ENCODE measurements at regions not wholly inside any gene's neighbourhood (a gene's known extent, or its start where the extent isn't known, plus 50 kb on each side); places are given as distances from the start of the nearest gene placed in this dataset.

DNA sequence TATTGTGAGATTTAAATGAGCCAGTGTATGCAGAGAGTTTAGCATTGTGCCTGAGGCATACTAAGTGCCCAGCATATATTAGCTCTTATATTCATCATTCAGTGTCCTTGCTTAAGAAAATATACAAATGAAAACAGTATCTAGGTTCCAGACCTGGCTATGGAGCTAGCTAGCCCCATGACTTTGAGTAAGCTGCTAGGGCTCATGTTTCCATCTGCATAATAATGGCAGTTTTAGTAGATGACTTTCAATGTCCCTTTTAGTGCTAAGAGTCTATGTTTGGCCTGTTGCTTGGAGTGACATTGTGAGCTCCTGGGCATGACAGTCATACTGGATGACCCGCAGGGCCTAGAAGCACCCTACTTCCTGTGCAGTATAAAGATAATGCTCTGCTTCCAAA, 435.3 kb downstream of the ZIC3 start:
- DNase-seq (ENCODE audit: low spot score): no peak
- Mint-ChIP-seq H3K9me3 (no peaks in the 10 kb centered on the region), H3K4me3 (no peak overlapping the region), H3K4me1 (ENCODE audit: low read depth) (no peaks in the 10 kb centered on the region), H3K27ac (no peak overlapping the region), H3K27me3 (ENCODE audit: insufficient read depth) (no peaks in the 10 kb centered on the region), H3K36me3 (ENCODE audit: low read depth) (no peaks in the 10 kb centered on the region)
- intact Hi-C loops (cut with micrococcal nuclease): no loop called here

DNA sequence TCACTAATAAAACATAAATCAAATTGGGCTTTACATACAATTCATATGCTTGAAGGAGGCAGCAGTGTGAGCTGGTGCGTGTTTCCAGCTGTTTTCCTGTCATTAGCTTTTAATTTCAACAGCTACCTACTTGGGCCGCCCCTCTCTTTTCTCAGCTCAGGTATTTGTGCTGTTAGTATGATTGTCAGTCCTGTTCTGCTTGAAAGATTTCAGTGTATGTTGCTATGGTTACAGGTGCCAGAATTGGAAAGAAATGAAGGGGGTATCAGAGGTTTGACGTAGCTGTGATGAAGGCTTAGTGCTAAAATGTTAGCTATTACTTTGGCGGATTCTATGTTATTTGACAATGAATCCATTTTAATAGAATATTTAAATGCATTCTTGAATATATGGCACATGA, 440.3 kb downstream of the ZIC3 start:
- H3K4me1 Mint-ChIP-seq (ENCODE audit: low read depth): no peaks in the 10 kb centered on the region
- no peak overlapping the region for H3K27ac Mint-ChIP-seq
- intact Hi-C loops (cut with micrococcal nuclease): no loop called here
- H3K27me3 Mint-ChIP-seq (ENCODE audit: insufficient read depth): no peaks in the 10 kb centered on the region
- no peak for DNase-seq (ENCODE audit: low spot score)
- H3K4me3 Mint-ChIP-seq: no peak overlapping the region
- no peaks in the 10 kb centered on the region for H3K9me3 Mint-ChIP-seq
- H3K36me3 Mint-ChIP-seq (ENCODE audit: low read depth): no peaks in the 10 kb centered on the region

DNA sequence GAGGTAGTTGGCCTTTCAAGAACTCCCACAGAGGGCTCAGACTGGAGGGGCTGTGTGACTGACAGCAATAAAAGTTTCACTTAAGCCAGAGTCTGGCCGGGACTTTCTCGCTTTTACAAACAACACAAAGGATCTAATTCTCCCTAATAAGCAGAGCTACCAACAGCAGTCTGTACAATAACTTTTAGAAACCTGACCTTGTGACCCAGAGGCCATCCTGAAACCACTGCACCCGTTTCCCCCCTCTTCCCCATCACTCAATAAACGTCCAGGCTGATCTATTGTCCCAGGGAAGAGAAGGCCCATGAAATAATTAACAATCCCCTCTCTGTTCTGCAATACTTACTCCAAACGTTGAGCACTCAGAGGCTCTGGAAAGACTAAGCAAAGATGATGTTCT, 442.4 kb downstream of the ZIC3 start:
- H3K4me1 Mint-ChIP-seq (ENCODE audit: low read depth): no peaks in the 10 kb centered on the region
- no peaks in the 10 kb centered on the region for H3K9me3 Mint-ChIP-seq
- no peak overlapping the region for H3K4me3 Mint-ChIP-seq
- no peaks in the 10 kb centered on the region for H3K27me3 Mint-ChIP-seq (ENCODE audit: insufficient read depth)
- DNase-seq (ENCODE audit: low spot score): no peak
- H3K36me3 Mint-ChIP-seq (ENCODE audit: low read depth): no peaks in the 10 kb centered on the region
- intact Hi-C loops (cut with micrococcal nuclease): no loop called here
- no peak overlapping the region for H3K27ac Mint-ChIP-seq

DNA sequence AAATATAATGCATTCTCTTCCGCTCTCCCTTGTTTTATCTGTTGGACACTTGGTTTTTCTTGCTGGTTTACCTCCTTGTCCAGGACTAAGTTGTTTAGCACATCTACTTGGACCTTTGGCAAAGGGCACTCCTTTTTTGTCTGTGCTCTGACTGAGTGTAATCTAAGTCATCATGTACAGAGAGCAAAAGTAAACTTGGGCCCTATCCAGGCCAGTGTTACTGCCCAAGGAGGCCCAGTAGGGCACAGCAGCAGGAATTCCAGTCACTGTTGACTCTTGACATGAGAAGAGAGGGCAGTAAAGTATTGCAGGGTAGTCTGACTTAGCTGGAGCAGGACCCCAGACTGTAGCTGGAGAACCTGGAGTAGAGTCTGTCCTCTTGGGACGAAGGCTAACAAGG, 445.5 kb downstream of the ZIC3 start:
- H3K4me1 Mint-ChIP-seq (ENCODE audit: low read depth): no peaks in the 10 kb centered on the region
- intact Hi-C loops (cut with micrococcal nuclease): no loop called here
- no peak overlapping the region for H3K4me3 Mint-ChIP-seq
- no peak overlapping the region for H3K27ac Mint-ChIP-seq
- H3K36me3 Mint-ChIP-seq (ENCODE audit: low read depth): no peaks in the 10 kb centered on the region
- no peak for DNase-seq (ENCODE audit: low spot score)
- H3K9me3 Mint-ChIP-seq: no peaks in the 10 kb centered on the region
- H3K27me3 Mint-ChIP-seq (ENCODE audit: insufficient read depth): no peaks in the 10 kb centered on the region

DNA sequence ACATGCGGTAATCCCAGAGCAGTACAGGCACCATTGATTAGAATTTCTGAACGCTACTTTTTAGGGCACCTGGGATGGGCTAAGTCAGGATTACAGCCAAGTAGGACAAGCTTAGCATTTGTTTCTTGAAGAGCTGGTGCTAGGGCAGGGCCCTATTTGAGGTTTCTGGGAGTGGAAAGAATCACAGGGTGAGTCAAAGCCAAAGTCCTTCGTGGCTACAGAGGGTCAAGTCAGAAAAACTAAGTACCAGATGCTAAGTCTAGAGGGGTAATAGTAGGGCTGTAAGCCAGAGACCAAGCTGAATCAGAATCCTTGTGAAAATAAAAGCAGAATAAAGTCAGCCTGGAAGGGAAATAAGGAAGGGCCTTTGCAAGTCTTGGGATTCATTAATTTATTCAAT, 448.6 kb downstream of the ZIC3 start:
- H3K9me3 Mint-ChIP-seq: no peaks in the 10 kb centered on the region
- no peak overlapping the region for H3K4me3 Mint-ChIP-seq
- no peak for DNase-seq (ENCODE audit: low spot score)
- no peaks in the 10 kb centered on the region for H3K36me3 Mint-ChIP-seq (ENCODE audit: low read depth)
- H3K4me1 Mint-ChIP-seq (ENCODE audit: low read depth): no peaks in the 10 kb centered on the region
- no peak overlapping the region for H3K27ac Mint-ChIP-seq
- intact Hi-C loops (cut with micrococcal nuclease): loop anchor here (1.0 kb wide), 1 partner anchor 8 kb away; no protein-coding TSS in a partner anchor
- H3K27me3 Mint-ChIP-seq (ENCODE audit: insufficient read depth): peaks cover 2% of the 10 kb centered on the region

DNA sequence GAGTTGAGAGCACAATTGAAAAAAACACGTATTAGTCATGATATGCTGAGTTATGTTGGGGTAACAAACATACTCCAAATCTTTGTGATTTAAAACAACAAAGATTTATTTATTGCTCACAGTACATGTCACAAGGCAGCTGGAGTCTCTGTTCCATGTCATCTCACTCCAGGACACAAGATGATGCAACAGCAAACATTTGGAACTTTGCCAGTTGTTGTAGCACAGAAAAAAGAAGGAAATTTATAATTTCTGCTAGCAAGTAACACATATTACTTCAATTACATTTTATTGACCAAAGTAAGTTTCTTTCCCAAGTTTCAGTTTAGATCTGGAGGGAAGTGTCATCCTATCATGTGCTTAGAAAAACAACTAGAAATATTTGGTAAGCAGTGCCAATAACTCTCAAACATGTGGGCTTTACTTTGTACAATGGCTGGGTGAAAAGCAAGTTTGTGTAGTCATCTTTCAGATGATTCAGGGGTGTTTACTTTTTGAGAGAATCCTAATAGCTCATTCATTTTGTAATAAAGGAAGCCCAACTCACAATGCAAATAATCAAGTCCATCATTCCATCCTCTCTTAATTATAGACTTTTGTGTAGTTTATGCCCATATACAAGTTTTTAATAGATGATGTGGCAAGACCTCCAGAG, 452.3 kb downstream of the ZIC3 start:
- Mint-ChIP-seq H3K4me3 (no peak overlapping the region), H3K9me3 (no peaks in the 10 kb centered on the region), H3K36me3 (ENCODE audit: low read depth) (no peaks in the 10 kb centered on the region), H3K4me1 (ENCODE audit: low read depth) (no peaks in the 10 kb centered on the region), H3K27ac (no peak overlapping the region), H3K27me3 (ENCODE audit: insufficient read depth) (peaks cover 2% of the 10 kb centered on the region)
- no peak for DNase-seq (ENCODE audit: low spot score)
- intact Hi-C loops (cut with micrococcal nuclease): no loop called here

DNA sequence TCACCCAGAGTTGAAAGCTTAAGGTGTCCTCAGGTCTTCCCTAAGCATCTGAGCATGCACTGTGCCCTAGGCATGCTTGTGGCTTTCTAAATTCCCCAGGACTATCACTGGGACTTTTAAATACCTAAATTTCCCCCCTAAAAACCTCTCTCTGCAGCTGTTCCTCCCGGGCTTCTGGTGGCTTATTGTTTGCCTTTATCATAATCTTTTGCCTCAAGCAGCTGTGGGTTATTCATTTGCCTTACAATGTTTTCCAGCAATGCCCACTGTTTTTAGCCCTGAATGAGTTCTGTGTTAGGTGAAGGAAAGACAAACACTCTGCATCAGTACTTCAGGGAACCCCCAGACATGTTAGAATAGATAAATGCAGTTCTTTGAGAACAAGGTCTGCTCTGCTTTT, 455.0 kb downstream of the ZIC3 start:
- no peak for DNase-seq (ENCODE audit: low spot score)
- intact Hi-C loops (cut with micrococcal nuclease): no loop called here
- H3K4me3 Mint-ChIP-seq: no peak overlapping the region
- no peak overlapping the region for H3K27ac Mint-ChIP-seq
- H3K9me3 Mint-ChIP-seq: no peaks in the 10 kb centered on the region
- H3K27me3 Mint-ChIP-seq (ENCODE audit: insufficient read depth): peaks cover 2% of the 10 kb centered on the region
- H3K4me1 Mint-ChIP-seq (ENCODE audit: low read depth): no peaks in the 10 kb centered on the region
- H3K36me3 Mint-ChIP-seq (ENCODE audit: low read depth): no peaks in the 10 kb centered on the region

DNA sequence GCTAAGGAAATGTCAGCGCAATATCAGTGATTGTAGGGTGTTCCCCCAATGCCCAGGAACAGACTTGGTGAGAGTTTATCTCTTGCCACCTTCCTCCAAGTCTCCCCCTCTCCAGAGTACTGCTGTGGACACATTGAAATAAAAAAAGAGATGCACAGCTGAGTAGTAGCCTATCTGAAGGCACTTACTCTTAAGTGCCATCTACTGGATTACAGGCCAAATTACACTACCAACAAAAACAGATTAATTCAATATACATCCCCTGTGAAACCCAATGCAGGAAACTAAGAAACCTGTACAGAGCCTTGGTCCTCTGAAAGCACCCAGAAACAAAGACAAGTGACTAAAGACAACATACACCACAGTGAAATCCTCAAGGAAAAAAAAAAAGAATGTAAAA, 460.3 kb downstream of the ZIC3 start:
- Mint-ChIP-seq H3K4me3 (no peak overlapping the region), H3K4me1 (ENCODE audit: low read depth) (no peaks in the 10 kb centered on the region), H3K36me3 (ENCODE audit: low read depth) (no peaks in the 10 kb centered on the region), H3K27me3 (ENCODE audit: insufficient read depth) (no peaks in the 10 kb centered on the region), H3K27ac (no peak overlapping the region), H3K9me3 (no peaks in the 10 kb centered on the region)
- no peak for DNase-seq (ENCODE audit: low spot score)
- intact Hi-C loops (cut with micrococcal nuclease): no loop called here

DNA sequence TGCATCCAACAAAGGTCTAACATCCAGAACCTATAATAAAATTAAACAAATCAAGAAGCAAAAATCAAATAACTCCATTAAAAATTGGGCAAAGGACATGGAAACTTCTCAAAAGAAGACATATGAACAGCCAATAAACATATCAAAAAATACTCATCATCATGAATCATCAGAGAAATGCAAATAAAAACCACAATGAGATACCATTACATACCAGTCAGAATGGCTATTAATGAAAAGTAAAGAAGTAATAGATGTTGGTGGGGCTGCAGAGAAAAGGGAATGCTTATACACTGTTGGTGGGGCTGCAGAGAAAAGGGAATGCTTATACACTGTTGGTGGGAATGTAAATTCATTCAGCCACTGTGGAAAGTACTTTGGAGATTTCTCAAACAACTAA, 465.8 kb downstream of the ZIC3 start:
- H3K4me3 Mint-ChIP-seq: no peak overlapping the region
- no peaks in the 10 kb centered on the region for H3K36me3 Mint-ChIP-seq (ENCODE audit: low read depth)
- no peak overlapping the region for H3K27ac Mint-ChIP-seq
- H3K27me3 Mint-ChIP-seq (ENCODE audit: insufficient read depth): no peaks in the 10 kb centered on the region
- intact Hi-C loops (cut with micrococcal nuclease): no loop called here
- H3K9me3 Mint-ChIP-seq: no peaks in the 10 kb centered on the region
- DNase-seq (ENCODE audit: low spot score): no peak
- no peaks in the 10 kb centered on the region for H3K4me1 Mint-ChIP-seq (ENCODE audit: low read depth)

DNA sequence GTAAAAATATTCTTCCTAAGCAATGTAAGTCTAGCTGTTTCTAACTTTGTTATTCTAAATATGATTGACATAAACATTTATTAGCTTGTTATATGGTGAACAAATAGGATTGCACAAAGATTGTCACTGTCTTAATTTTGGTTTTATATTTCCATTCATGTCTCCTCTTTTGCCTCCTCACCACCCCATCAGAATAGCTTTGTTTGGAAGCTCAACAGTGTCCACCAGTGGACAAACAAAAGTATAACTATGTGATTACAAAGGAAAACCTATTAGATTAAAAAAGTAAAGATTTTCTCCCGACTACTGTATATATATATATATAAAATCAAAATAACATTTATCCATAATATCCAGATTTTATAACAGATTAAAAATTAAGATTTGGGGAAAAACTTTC, 468.2 kb downstream of the ZIC3 start:
- no peaks in the 10 kb centered on the region for H3K4me1 Mint-ChIP-seq (ENCODE audit: low read depth)
- no peaks in the 10 kb centered on the region for H3K36me3 Mint-ChIP-seq (ENCODE audit: low read depth)
- no peak for DNase-seq (ENCODE audit: low spot score)
- H3K9me3 Mint-ChIP-seq: no peaks in the 10 kb centered on the region
- H3K27me3 Mint-ChIP-seq (ENCODE audit: insufficient read depth): peaks cover 2% of the 10 kb centered on the region
- no peak overlapping the region for H3K4me3 Mint-ChIP-seq
- intact Hi-C loops (cut with micrococcal nuclease): no loop called here
- H3K27ac Mint-ChIP-seq: no peak overlapping the region

DNA sequence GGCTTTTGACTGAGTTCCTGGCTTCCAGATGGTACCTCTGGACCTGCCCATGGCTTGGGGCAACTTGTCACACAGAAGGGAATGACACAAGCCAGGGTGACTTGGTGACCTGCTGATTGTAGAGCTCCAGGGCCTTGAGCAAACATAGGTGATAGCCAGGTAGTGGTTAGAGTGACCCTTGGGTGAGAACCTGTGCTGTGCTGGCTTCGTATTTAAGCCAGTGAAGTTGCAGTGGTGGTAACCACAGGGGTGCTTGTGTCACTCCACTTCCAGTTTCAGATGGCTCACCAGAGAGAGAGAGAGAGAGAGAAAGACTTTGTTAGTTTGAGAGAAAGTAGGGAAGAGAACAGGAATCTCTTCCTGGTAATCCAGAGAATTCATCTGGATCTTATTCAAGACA, 471.6 kb downstream of the ZIC3 start:
- intact Hi-C loops (cut with micrococcal nuclease): no loop called here
- H3K27me3 Mint-ChIP-seq (ENCODE audit: insufficient read depth): peaks cover 2% of the 10 kb centered on the region
- no peaks in the 10 kb centered on the region for H3K4me1 Mint-ChIP-seq (ENCODE audit: low read depth)
- no peak overlapping the region for H3K27ac Mint-ChIP-seq
- H3K4me3 Mint-ChIP-seq: no peak overlapping the region
- no peaks in the 10 kb centered on the region for H3K9me3 Mint-ChIP-seq
- DNase-seq (ENCODE audit: low spot score): no peak
- no peaks in the 10 kb centered on the region for H3K36me3 Mint-ChIP-seq (ENCODE audit: low read depth)

DNA sequence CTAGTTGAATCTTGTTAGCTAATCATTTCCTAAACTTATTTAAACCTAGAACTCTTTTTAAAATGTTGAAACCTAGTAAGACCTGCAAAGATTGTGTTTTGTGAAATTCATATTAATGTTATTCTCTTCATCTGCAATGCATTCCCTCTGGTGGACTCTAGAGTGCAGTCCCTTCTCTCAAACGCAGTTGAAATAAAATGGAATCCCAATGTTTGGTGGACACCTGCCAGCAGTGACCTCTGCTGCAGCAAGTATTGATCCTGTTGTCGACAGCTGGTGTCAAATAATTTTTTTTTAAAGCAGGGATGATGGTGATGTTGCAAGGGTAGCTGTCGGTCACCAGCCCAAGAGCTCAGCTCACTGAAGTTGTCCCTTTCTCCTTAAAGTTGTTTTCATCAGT, 492.0 kb downstream of the ZIC3 start:
- Mint-ChIP-seq H3K27me3 (ENCODE audit: insufficient read depth) (no peaks in the 10 kb centered on the region), H3K4me3 (no peak overlapping the region), H3K4me1 (ENCODE audit: low read depth) (no peaks in the 10 kb centered on the region), H3K9me3 (no peaks in the 10 kb centered on the region), H3K36me3 (ENCODE audit: low read depth) (no peaks in the 10 kb centered on the region), H3K27ac (no peak overlapping the region)
- intact Hi-C loops (cut with micrococcal nuclease): no loop called here
- no peak for DNase-seq (ENCODE audit: low spot score)

DNA sequence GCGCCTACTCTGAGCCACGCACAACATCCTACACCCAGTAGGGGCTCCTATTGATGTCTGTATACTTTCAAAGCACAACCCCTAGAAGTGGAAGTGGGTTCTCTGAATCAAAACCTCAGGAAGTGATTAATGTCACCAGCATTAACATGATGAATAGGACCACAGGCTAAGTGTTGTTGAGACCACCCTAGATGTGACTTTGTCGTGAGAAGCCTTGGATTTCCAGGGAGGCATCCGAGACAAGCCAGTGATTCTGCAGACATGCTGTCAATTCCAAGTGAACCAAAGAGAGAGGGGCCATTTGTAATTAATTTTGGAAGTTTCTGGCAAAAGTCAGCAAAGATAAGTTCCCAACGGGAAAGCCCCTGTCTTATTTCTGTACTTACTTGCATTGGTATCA, 493.0 kb downstream of the ZIC3 start:
- H3K27me3 Mint-ChIP-seq (ENCODE audit: insufficient read depth): no peaks in the 10 kb centered on the region
- no peak overlapping the region for H3K27ac Mint-ChIP-seq
- no peaks in the 10 kb centered on the region for H3K4me1 Mint-ChIP-seq (ENCODE audit: low read depth)
- H3K9me3 Mint-ChIP-seq: no peaks in the 10 kb centered on the region
- no peak overlapping the region for H3K4me3 Mint-ChIP-seq
- no peak for DNase-seq (ENCODE audit: low spot score)
- no peaks in the 10 kb centered on the region for H3K36me3 Mint-ChIP-seq (ENCODE audit: low read depth)
- intact Hi-C loops (cut with micrococcal nuclease): no loop called here

DNA sequence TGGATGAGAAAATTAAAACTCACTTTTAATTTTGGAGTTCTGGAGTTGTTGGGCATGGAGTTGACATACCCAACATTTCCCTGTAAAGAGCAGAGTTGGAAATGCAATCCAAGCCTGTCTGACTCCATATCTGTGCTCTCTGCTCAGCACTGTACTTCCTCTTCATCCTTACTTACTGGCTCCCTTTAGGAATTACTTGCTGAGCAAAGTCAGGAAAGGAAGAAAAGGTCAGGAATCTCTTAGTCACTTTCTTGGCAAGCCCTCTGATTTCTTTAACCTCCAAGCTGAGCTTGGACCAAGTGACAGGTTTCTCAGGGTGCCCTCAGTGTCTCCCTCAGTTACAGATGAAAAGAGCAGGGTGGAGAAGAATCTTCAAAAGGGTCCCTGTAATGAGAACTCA, 501.5 kb downstream of the ZIC3 start:
- Mint-ChIP-seq H3K4me1 (ENCODE audit: low read depth) (no peaks in the 10 kb centered on the region), H3K27ac (no peak overlapping the region), H3K9me3 (no peaks in the 10 kb centered on the region), H3K27me3 (ENCODE audit: insufficient read depth) (peaks cover 1% of the 10 kb centered on the region), H3K4me3 (no peak overlapping the region), H3K36me3 (ENCODE audit: low read depth) (no peaks in the 10 kb centered on the region)
- intact Hi-C loops (cut with micrococcal nuclease): no loop called here
- DNase-seq (ENCODE audit: low spot score): no peak
